IPS DF 4.7 (cell line): ENCODE measurements at regions not wholly inside any gene's neighbourhood (a gene's known extent, or its start where the extent isn't known, plus 50 kb on each side); places are given as distances from the start of the nearest gene placed in this dataset.
"Not testable (repeated sequence)": the region's sequence is repeated elsewhere in the genome, so short reads cannot be mapped to it uniquely, and the experiment has no call there.

Experiments
- DNase-seq: peaks from one replicate; pipeline ENCODE4 v3.0.0-alpha.2; 2013; ENCODE audit warnings: low spot score; ENCODE audit errors: extremely low read depth

GRCh38 chr1:67613479-67613878 lies 71.5 kb upstream of the GADD45A start:
- not testable (repeated sequence) for DNase-seq

GRCh38 chr1:67614511-67614934 lies 70.5 kb upstream of the GADD45A start:
- no peak for DNase-seq

DNA sequence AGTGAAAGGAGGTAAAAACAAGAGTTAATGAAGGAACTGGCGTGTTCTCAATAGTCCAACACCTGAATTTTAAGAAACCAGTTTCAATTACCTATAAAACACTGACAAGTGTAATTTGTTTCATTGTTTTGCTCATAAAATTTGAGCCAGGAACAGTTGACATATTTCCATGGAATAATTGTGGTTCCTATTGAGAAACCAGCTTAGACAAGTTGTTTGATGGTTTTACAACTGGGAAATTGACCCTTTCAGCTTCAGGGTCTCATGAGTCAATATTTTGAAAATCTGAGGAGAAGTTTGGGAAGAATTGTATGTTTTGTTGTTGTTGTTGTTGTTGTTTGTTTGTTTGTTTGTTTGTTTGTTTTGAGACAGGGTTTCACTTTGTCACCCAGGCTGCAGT lies 69.1 kb upstream of the GADD45A start:
- no peak for DNase-seq

GRCh38 chr1:67616394-67616985 lies 68.5 kb upstream of the GADD45A start:
- DNase-seq, result no peak

DNA sequence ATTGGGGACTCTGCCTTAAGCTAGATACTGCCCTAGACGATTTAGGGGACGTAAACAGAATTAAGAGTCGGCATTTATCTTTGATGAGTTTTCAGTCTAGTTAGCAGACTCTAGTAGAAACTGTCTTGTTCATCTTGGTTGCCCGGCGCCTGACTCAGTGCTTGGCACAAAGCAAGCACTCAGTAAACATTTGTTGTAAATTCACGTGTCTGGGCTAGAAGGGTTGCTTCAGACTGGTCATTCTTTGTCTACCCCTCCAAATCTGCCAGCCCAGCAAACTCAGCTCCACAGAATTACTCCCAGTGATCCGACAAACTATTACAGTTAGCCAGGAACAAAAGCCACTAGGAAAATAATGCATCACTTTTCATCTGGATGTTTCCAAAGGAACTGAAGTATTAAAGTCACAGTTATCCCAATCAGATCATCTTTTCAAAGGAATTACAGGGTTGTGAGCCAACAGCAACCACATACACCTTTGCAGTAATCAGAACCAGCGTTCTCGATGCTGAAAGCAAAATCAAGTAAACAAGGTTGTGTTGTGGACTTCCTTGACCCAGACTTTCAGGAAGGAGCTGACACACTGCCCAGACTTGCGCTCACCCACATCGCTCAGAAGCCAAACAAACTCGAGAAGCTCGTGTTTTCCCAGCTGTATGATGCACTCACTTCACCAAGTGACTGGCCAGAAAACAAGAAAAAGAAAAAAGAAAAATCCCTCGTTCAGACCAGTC lies 66.5 kb upstream of the GADD45A start:
- DNase-seq, result no peak

DNA sequence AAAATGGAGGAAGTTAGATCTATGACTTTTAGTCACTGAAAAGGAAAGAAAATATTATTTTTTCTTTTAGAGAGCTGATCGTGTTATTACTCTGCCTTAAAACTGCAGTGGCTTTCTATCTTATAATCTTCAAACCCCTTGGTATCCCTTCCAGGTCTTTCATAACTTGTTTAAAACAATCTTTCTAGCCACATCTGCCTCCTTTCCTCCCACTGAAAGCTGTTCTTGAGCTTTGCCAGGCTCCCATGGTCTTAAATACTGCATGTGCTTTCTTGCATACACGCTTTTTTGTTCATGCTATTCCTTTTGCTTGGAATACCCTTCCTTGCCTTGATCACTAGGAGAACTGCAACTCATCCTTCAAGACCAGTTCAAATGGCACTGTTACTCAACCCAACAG lies 65.9 kb upstream of the GADD45A start:
- no peak for DNase-seq

- DNase-seq, result no peak
Measured at GRCh38 chr1:67623906-67624305, 61.1 kb upstream of the GADD45A start.

GRCh38 chr1:67624680-67625079 lies 60.3 kb upstream of the GADD45A start:
- DNase-seq, result no peak

- DNase-seq, result no peak
Measured at GRCh38 chr1:67626090-67626860, 58.7 kb upstream of the GADD45A start.

DNA sequence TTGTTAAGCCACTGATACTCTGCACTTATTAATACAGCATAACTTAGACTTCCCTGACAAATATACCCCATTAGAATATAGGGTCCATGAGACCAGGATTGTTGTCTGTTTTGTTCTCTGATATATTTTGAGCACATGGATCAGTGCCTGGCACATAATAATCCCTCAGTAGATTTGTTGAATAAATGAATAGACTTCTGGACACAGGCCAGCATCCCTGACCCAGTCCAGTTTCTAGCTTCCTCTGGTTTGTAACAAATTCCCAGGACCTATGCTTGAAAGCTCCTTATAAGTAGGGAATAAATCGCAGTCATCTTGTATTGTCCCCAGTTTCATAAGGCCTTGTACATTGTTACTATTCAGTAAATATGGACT lies 58.2 kb upstream of the GADD45A start:
- DNase-seq, result no peak

DNA sequence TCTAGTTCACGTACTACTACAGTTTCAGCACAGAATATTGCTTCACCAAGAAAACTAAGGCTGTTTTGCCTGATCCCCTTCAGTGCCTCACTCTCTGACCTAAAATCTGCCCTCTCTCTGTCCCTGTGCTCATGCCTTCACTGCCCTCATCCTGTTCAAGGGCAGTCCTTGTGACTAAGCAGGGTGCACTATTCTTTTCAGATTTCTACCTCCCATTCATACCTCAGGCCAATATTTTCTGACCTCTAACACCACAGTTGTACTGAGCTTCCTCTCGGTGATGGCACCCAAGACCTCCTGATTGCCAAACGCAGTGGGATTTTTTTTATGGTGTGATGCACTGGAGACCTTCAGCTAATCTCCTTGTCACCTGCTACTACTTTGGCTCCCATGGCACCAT lies 57.7 kb upstream of the GADD45A start:
- no peak for DNase-seq

DNA sequence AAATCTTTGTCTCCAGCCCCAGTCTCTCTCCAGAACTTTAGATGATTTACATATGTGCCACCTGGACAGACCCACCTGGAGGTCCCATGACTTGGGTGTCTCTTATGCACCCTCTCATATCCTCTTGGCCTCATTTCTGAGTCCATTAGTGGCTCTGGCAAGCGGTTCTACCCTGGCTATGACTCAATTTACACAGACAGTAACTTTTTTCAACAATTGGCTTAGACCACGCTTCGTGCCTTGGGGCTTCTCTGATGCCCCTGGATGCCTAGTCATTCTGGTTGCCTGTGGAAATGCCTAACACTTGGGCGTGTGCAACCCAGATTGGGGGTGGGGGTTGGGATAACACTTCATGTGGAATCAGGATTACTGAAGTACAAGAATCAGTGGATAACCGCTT lies 57.1 kb upstream of the GADD45A start:
- no peak for DNase-seq

DNA sequence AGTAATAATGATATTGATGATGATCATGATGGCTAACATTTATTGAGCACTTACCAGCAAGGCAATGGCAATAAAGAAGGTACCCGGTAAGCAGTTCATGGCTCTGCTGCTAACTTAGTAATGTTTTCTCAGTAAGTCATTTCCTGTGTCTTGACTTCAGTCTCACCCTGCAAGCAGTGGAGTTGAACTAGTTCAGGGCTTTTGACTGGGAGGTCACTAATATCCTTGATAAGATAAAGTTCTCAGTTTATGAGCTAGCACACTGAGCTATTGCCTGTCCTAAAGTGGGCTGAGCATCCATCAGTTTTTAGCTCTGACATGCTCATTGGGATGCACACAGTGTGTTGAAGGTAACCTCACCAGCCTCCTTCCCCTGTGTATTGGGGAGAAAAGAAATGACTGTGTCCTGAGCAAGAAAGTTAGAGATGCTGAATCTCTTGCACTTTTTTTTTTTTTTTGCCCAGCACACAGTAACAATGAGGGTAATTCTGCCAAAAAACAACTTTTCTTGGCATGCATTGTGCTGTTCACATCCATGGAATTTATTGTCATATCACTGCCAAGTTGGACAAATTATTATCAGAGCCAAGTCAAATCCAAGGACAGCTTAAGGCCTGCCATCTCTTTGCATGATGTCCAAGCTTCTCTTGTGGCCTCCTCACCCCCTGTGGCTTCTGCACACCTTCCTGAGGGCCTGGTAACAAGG lies 55.5 kb upstream of the GADD45A start:
- DNase-seq, result no peak

DNA sequence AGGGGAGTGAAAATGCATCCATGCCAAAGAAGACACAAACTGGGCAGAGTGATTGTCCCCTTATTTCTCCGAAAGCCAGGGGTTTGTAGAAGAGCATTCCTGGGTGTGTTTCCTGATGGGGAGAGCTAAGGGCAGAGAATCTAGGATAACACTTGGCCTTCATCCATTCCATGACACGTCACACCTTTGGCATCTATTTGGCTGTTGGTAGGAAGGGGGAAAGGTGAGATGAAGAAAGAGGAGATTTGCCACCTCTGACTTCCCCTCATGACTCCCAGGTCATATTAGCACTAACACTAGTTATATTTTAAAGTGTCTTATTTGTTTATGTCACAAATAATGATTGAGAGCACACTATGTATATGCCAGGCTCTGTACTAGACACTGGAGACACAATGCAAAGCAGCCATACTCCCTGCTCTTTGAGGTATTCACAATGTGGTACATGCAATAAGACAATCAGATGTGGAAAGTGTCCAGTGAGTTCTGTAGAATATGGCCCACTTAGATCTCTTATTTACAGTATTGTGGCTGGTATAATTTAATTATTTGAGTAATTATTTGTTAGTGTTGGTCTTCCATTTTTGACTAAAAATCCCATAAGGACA lies 54.5 kb upstream of the GADD45A start:
- DNase-seq, result no peak

DNA sequence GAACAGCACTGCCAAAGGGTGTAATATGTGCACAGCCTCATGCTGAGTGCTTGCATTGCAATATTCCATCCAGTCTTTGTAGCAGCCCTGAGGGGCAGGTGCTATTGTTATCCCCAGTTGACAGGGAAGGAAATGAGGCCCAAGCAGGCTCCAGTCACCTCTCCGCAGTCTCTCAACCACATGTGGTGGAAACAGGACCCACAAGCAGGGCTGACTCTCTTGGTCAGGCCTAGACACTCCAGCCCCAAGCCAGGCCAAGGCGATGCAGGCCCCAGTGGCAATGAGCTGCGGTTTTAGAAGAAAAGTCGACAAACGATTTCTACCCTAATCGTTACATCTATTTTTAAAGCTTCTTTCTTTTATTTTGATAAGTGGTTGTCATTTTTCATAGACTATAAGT lies 52.6 kb upstream of the GADD45A start:
- DNase-seq, result no peak

- DNase-seq, result no peak
Measured at GRCh38 chr1:67632811-67633655, 52.0 kb upstream of the GADD45A start.

DNA sequence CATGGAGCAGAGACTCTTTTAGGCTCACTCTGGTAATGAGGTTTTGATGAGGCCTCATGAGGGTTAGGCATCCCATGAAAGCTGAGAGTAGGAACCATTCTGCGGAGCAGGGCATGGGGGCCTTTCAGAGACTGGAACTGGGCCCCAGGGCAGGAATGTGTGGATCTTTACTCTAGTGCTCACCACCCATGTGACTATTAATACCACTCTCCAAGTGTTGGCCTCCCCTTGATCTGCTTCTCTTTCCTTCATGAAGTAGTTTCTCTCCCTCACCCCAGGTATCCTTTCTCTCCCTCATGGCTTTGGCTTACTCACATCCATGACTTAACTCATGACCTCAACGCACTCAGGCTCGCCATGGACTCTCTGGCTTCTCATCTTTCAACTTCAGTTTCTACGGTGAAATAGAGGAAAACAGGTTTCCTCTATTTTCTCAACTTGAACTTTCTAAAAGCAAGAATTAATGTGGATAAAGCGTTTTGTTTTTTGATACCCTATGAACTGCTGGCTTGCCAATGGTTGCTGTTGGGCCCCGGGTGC lies 50.5 kb upstream of the GADD45A start:
- DNase-seq, result no peak

- DNase-seq, result no peak
Measured at GRCh38 chr1:67635055-67635809, 49.8 kb upstream of the GADD45A start.
